ENCODE measurements at regions not wholly inside any gene's neighbourhood (a gene's known extent, or its start where the extent isn't known, plus 50 kb on each side); places are given as distances from the start of the nearest gene placed in this dataset.

GRCh38 chr7:115707258-115708012 is 323.1 kb downstream of the TFEC start:
- Histone ChIP-seq H3K27me3 (ENCODE audit: control insufficient read depth, insufficient read depth, low read length) (no peaks in the 10 kb centered on the region), H3K36me3 (ENCODE audit: control insufficient read depth, insufficient read depth, low read length) (no peaks in the 10 kb centered on the region), H3K4me3 (ENCODE audit: low read depth, low read length) (no peak overlapping the region)
- peak; percentile 10 for DNase-seq (ENCODE audit: low read depth)
- peak; percentile 63 for TF ChIP-seq CTCF (IDR thresholded peaks at IDR 0.05; ENCODE audit: insufficient read depth, low read length, poor library complexity, severe bottlenecking)

- no peak for DNase-seq (ENCODE audit: low read depth)
- no peaks in the 10 kb centered on the region for H3K36me3 ChIP-seq (ENCODE audit: control insufficient read depth, insufficient read depth, low read length)
- TF ChIP-seq CTCF (IDR thresholded peaks at IDR 0.05; ENCODE audit: insufficient read depth, low read length, poor library complexity, severe bottlenecking), result no peak
- no peaks in the 10 kb centered on the region for H3K27me3 ChIP-seq (ENCODE audit: control insufficient read depth, insufficient read depth, low read length)
- H3K4me3 ChIP-seq (ENCODE audit: low read depth, low read length), result no peak overlapping the region
Measured at GRCh38 chr7:115704884-115705283, 325.7 kb downstream of the TFEC start.

GRCh38 chr7:115701141-115701540 is 329.4 kb downstream of the TFEC start:
- Histone ChIP-seq H3K36me3 (ENCODE audit: control insufficient read depth, insufficient read depth, low read length) (no peaks in the 10 kb centered on the region), H3K4me3 (ENCODE audit: low read depth, low read length) (no peak overlapping the region), H3K27me3 (ENCODE audit: control insufficient read depth, insufficient read depth, low read length) (no peaks in the 10 kb centered on the region)
- TF ChIP-seq CTCF (IDR thresholded peaks at IDR 0.05; ENCODE audit: insufficient read depth, low read length, poor library complexity, severe bottlenecking), result no peak
- no peak for DNase-seq (ENCODE audit: low read depth)

- TF ChIP-seq CTCF (IDR thresholded peaks at IDR 0.05; ENCODE audit: insufficient read depth, low read length, poor library complexity, severe bottlenecking), result no peak
- no peaks in the 10 kb centered on the region for H3K27me3 ChIP-seq (ENCODE audit: control insufficient read depth, insufficient read depth, low read length)
- H3K36me3 ChIP-seq (ENCODE audit: control insufficient read depth, insufficient read depth, low read length), result no peaks in the 10 kb centered on the region
- no peak for DNase-seq (ENCODE audit: low read depth)
- no peak overlapping the region for H3K4me3 ChIP-seq (ENCODE audit: low read depth, low read length)
Measured at GRCh38 chr7:115694424-115694823, 336.1 kb downstream of the TFEC start.

GRCh38 chr7:115693779-115694178 is 336.8 kb downstream of the TFEC start:
- TF ChIP-seq CTCF (IDR thresholded peaks at IDR 0.05; ENCODE audit: insufficient read depth, low read length, poor library complexity, severe bottlenecking), result no peak
- Histone ChIP-seq H3K4me3 (ENCODE audit: low read depth, low read length) (no peak overlapping the region), H3K27me3 (ENCODE audit: control insufficient read depth, insufficient read depth, low read length) (no peaks in the 10 kb centered on the region), H3K36me3 (ENCODE audit: control insufficient read depth, insufficient read depth, low read length) (no peaks in the 10 kb centered on the region)
- DNase-seq (ENCODE audit: low read depth), result no peak

- H3K4me3 ChIP-seq (ENCODE audit: low read depth, low read length), result no peak overlapping the region
- DNase-seq (ENCODE audit: low read depth), result no peak
- H3K36me3 ChIP-seq (ENCODE audit: control insufficient read depth, insufficient read depth, low read length), result no peaks in the 10 kb centered on the region
- no peaks in the 10 kb centered on the region for H3K27me3 ChIP-seq (ENCODE audit: control insufficient read depth, insufficient read depth, low read length)
- no peak for TF ChIP-seq CTCF (IDR thresholded peaks at IDR 0.05; ENCODE audit: insufficient read depth, low read length, poor library complexity, severe bottlenecking)
Measured at GRCh38 chr7:115689941-115690340, 340.6 kb downstream of the TFEC start.
